ENCODE measurements at regions not wholly inside any gene's neighbourhood (a gene's known extent, or its start where the extent isn't known, plus 50 kb on each side); places are given as distances from the start of the nearest gene placed in this dataset.

DNA sequence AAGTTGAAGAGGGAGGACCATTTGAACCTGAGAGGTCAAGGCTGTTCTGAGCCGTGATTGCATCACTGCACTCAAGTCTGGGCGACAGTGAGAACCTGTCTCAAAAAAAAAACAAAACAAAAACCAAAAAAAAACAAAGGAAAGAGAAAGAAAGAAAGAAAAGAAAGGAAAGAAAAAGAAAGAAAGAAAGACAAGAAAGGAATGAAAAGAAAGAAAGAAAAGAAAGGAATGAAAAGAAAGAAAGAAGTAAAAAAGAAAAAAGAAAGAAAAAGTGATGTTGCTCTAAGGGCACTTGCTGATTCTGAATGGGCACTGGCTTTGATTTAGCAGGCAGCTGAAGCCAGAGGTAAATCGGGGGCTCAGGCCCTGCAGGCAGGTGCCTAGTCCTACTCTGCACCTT, 161.0 kb downstream of the MCHR2 start:
- TF ChIP-seq, protein P1, sequence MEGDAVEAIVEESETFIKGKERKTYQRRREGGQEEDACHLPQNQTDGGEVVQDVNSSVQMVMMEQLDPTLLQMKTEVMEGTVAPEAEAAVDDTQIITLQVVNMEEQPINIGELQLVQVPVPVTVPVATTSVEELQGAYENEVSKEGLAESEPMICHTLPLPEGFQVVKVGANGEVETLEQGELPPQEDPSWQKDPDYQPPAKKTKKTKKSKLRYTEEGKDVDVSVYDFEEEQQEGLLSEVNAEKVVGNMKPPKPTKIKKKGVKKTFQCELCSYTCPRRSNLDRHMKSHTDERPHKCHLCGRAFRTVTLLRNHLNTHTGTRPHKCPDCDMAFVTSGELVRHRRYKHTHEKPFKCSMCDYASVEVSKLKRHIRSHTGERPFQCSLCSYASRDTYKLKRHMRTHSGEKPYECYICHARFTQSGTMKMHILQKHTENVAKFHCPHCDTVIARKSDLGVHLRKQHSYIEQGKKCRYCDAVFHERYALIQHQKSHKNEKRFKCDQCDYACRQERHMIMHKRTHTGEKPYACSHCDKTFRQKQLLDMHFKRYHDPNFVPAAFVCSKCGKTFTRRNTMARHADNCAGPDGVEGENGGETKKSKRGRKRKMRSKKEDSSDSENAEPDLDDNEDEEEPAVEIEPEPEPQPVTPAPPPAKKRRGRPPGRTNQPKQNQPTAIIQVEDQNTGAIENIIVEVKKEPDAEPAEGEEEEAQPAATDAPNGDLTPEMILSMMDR (IDR thresholded peaks at IDR 0.05), result no peak
- no peak for DNase-seq (ENCODE audit: low spot score)
- no peak overlapping the region for H3K27ac ChIP-seq
- no peak overlapping the region for H3K4me3 ChIP-seq

DNA sequence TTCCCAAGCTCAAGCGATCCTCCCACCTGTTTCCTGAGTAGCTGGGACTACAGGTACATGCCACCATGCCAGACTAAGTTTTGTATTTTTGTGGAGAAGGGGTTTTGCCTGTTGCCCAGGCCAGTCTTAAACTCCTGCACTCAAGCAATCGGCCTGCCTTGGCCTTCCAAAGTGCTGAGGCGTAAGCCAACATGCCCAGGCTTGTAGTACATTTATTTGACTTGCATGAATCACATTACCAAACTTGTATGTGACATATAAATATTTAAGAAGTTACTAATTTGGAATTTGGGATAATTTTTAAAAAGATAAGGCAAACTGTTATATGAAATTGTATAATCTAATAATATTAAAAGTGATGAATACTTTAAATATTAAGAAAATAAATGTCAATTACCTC, 157.6 kb downstream of the MCHR2 start:
- DNase-seq (ENCODE audit: low spot score), result no peak
- TF ChIP-seq, protein P1 (IDR thresholded peaks at IDR 0.05), result no peak
- Histone ChIP-seq H3K27ac (no peak overlapping the region), H3K4me3 (no peak overlapping the region)

DNA sequence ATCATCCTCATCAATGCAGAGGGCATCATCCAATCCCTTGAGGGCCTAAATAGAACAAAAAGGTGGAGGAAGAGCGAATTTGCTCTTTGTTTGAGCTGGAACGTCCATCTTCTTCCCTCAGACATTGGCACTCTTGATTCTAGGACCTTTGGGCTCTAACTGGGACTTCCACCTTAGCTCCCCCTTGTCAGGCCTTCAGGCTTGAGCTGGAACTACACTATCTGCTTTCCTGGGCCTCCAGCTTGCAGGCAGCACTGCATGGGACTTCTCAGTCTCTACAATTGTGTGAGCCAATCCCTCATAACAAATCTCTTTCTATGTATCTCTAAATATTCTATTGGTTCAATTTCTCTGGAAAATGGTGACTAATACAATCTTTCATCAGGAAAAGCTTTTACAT, 155.4 kb downstream of the MCHR2 start:
- TF ChIP-seq, protein P1 (IDR thresholded peaks at IDR 0.05), result no peak

DNA sequence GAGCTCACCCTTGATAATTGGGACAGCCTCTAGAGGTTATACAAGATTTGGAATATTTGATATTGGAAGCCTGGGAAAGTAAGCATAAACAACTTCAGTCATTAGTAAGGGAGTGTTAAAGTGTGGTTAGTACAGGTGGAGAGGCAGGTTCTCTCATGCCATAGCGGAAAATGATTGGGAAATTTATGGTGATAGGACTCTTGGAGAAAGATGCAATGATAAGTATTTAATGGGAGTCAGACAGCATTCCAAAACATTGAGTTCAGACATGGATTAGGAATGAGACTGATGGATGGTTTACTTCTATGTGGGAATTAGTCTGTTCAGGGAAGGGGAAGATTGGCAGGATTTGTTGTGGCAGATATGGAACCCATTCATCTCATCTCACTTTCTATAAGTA, 152.7 kb downstream of the MCHR2 start:
- Histone ChIP-seq H3K27ac (no peak overlapping the region), H3K4me3 (no peak overlapping the region)
- TF ChIP-seq, protein P1 (IDR thresholded peaks at IDR 0.05), result no peak
- DNase-seq (ENCODE audit: low spot score), result no peak

More for the DNA sequence above, 155.4 kb downstream of the MCHR2 start:
- no peak overlapping the region for H3K4me3 ChIP-seq
- no peak overlapping the region for H3K27ac ChIP-seq
- no peak for DNase-seq (ENCODE audit: low spot score)

DNA sequence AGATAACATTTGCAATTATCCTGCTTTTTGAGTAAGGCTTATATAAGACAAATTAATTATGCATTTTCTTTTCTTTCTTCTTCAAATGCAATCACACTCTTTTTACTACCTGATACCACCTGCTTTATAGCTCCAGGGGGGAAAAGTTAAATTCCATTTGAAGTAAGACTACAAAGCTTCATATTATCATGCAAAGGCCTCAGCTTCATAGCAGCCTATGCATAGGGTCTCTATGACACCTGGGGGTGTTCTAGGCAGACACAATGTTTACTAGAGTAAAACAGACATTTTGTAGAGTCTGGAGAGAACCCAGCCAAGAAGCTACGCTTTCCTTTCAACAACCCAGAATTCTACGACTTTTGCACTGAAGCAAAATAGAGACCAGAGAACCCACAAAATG, 148.0 kb downstream of the MCHR2 start:
- DNase-seq (ENCODE audit: low spot score), result no peak
- TF ChIP-seq, protein P1 (IDR thresholded peaks at IDR 0.05), result no peak
- H3K4me3 ChIP-seq, result no peak overlapping the region
- H3K27ac ChIP-seq, result no peak overlapping the region

DNA sequence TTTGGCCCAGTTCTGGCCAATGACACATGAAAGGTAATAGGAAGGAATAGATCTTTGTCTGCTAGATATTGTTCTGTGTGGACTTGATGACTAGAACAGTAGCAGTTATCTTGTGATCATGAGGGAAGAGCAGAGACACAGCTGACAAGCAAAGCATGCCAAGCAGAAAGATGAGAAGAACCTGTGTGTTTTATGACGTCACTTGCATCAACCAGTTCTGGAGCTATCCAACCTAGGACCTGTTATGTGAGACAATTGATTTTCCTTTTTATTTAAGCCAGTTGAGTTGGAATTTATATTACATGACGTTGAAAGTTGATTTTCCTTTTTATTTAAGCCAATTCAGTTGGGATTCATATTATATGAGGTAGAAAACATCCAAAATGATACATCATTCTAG, 143.2 kb downstream of the MCHR2 start:
- DNase-seq (ENCODE audit: low spot score), result no peak
- no peak overlapping the region for H3K27ac ChIP-seq
- TF ChIP-seq, protein P1 (IDR thresholded peaks at IDR 0.05), result no peak
- H3K4me3 ChIP-seq, result no peak overlapping the region

DNA sequence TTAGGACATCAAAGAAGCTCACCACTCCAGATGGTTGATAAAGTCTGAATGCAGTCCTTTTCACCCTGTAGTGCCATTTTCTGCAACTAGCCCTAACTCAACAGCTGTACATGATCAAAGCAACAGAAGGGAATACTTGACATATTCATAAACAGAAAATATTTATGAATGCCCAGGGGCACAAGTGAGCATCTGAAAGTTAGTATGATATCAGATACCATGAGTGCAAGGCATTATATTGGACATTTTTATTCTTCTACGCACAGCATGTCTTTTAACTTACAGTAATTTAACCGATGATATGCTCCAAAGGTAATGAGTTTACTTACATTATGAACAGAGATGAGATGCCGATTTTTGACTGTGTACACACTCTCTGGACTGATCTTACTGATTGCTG, 142.0 kb downstream of the MCHR2 start:
- TF ChIP-seq, protein P1 (IDR thresholded peaks at IDR 0.05), result no peak
- no peak for DNase-seq (ENCODE audit: low spot score)
- Histone ChIP-seq H3K4me3 (no peak overlapping the region), H3K27ac (no peak overlapping the region)

Measured in coronary artery (tissue), 2 donors.